Gastrocnemius medialis (tissue), 4 donors: ENCODE measurements at regions not wholly inside any gene's neighbourhood (a gene's known extent, or its start where the extent isn't known, plus 50 kb on each side); places are given as distances from the start of the nearest gene placed in this dataset.
"Not testable (repeated sequence)": the region's sequence is repeated elsewhere in the genome, so short reads cannot be mapped to it uniquely, and the experiment has no call there.

Experiments used
- ATAC-seq, 2 donors: fragments of 150-250 bp; one replicate each; pipeline ENCODE4 v1.9.1; 2016
- DNase-seq, 2 donors: peaks; one replicate each; pipeline ENCODE4 v3.0.0-alpha.2; 2019
- H3K27ac ChIP-seq, 4 donors: fragments of 200-600 bp; sonication (generic); 1 replicate in 1 of 4; 2 replicates in 3 of 4; pipeline ENCODE4 v1.5.1; 2016 to 2018; ENCODE audit warnings: mild to moderate bottlenecking in 2 of 4, moderate library complexity in 1 of 4
- H3K27me3 ChIP-seq, 3 donors: fragments of 200-600 bp; sonication (generic) in 2 of 3; 1 replicate in 1 of 3; 2 replicates in 2 of 3; pipeline versions ENCODE4 v1.5.1 to v1.6.0; 2016 to 2019; ENCODE audit warnings: mild to moderate bottlenecking in 1 of 3, moderate library complexity in 1 of 3
- H3K36me3 ChIP-seq, 2 donors: fragments of 200-600 bp; sonication (generic) in 1 of 2; one replicate each; pipeline ENCODE4 v1.5.1; 2017 to 2018
- H3K4me1 ChIP-seq, 2 donors: fragments of 200-600 bp; sonication (generic) in 1 of 2; one replicate each; pipeline ENCODE4 v1.5.1; 2016 to 2017; ENCODE audit warnings: mild to moderate bottlenecking in 2 of 2
- H3K4me3 ChIP-seq, 4 donors: fragments of 200-600 bp; sonication (generic) in 3 of 4; 1 replicate in 1 of 4; 2 replicates in 3 of 4; pipeline ENCODE4 v1.5.1; 2016 to 2019; ENCODE audit warnings: mild to moderate bottlenecking in 2 of 4
- H3K9me3 ChIP-seq, 3 donors: fragments of 200-600 bp; sonication (generic) in 2 of 3; 1 replicate in 1 of 3; 2 replicates in 2 of 3; pipeline ENCODE4 v1.5.1; 2016 to 2019
- CTCF ChIP-seq, 5 experiments: fragments of 450-650 bp in 3 of 5; fragments of 200-600 bp in 2 of 5; sonication (generic) in 2 of 5; IDR thresholded peaks in 4 of 5; conservative IDR thresholded peaks in 1 of 5; 1 replicate in 4 of 5; 2 replicates in 1 of 5; pipeline ENCODE4 v1.5.1; 2016 to 2019; ENCODE audit warnings: antibody characterized with exemption in 5 of 5, mild to moderate bottlenecking in 3 of 5, moderate library complexity in 3 of 5
- POLR2A ChIP-seq, 2 donors: fragments of 450-650 bp; IDR thresholded peaks; one replicate each; pipeline ENCODE4 v1.6.1; 2017; ENCODE audit warnings: antibody characterized with exemption in 2 of 2, mild to moderate bottlenecking in 2 of 2, moderate library complexity in 2 of 2
- in situ Hi-C, 4 donors: fragments of 200-750 bp; cut with MboI; loops; one replicate each; pipeline versions ENCODE4 v1.15.0 to v1.8.0; 2017; ENCODE audit warnings: low sequenced_read_pairs in 4 of 4
- intact Hi-C: fragments of 100-400 bp; cut with DNase I; formaldehyde crosslinking; loops from one replicate; pipeline ENCODE4 v1.15.1; 2023; ENCODE audit warnings: low total_unique reads

GRCh38 chr3:152688313-152688712, 146.6 kb upstream of the P2RY1 start:
- intact Hi-C loops (no loop called here), in situ Hi-C loops (no loop called here)
- TF ChIP-seq POLR2A (IDR thresholded peaks at IDR 0.05), result no peak
- no peak for TF ChIP-seq CTCF (IDR thresholded peaks at IDR 0.05 in 4 of 5, conservative IDR thresholded peaks at IDR 0.05 in 1 of 5)
- H3K27ac ChIP-seq, result no peak overlapping the region
- ATAC-seq (no peak), DNase-seq (no peak)
- H3K36me3 ChIP-seq, result no peaks in the 10 kb centered on the region
- no peak overlapping the region for H3K4me3 ChIP-seq
- no peaks in the 10 kb centered on the region for H3K4me1 ChIP-seq
- no peaks in the 10 kb centered on the region for H3K9me3 ChIP-seq
- no peaks in the 10 kb centered on the region for H3K27me3 ChIP-seq

DNA sequence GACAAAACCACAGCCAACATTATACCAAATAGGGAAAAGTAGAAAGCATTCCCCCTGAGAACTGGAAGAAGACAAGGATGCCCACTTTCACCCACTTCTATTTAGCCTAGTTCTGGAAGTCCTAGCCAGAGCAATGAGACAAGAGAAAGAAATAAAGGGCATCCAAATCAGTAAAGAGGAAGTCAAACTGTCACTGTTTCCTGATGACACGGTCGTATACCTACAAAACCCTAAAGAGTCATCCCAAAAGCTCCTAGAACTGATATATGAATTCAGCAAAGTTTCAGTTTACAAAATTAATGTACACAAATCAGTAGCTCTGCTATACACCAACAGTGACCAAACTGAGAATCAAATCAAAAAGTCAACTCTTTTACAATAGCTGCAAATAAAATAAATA, 142.6 kb upstream of the P2RY1 start:
- H3K4me1 ChIP-seq, H3K27ac ChIP-seq, DNase-seq, H3K4me3 ChIP-seq, intact Hi-C loops, H3K27me3 ChIP-seq, H3K9me3 ChIP-seq, in situ Hi-C loops, ATAC-seq, H3K36me3 ChIP-seq: not testable (repeated sequence)

DNA sequence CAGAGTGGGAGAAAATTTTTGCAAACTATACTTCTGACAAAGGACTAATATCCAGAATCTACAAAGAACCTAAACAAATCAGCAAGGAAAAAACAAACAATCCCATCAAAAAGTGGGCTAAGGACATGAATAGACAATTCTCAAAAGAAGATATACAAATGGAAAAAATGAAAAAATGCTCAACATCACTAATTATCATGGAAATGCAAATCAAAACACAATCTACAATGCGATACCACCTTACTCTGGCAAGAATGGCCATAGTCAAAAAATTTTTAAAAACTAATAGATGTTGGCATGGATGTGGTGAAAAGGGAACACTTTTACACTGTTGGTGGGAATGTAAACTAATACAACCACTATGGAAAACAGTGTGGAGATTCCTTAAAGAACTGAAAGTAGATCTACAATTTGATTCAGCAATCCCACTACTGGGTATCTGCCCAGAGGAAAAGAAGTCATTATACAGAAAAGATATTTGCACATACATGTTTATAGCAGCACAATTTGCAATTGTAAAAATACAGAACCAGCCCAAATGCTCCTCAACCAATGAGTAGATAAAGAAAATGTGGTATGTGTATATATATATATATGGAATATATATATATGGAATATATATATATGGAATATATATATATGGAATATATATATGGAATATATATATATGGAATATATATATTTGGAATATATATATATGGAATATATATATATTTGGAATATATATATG, 141.2 kb upstream of the P2RY1 start:
- H3K27me3 ChIP-seq, DNase-seq, ATAC-seq, H3K9me3 ChIP-seq, H3K4me1 ChIP-seq, H3K4me3 ChIP-seq, intact Hi-C loops, H3K27ac ChIP-seq, in situ Hi-C loops, H3K36me3 ChIP-seq: not testable (repeated sequence)

DNA sequence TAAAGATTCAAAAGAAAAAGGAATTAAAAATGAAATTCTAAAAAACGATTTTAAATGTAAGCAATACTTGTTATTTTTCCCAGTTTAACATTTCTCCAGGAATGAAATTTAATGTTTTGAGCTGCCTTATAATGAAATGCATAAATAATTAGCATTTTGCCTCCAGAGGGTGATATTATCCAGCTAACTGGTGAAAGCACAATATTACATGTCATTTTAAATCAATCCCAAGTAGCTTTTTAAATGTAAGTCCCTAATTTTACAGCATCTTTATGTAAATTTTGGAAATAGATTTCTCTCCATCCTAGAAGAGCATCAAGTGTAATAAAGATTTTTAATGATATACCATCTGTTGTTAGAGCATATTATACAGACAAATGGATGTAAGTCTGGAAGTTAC, 139.1 kb upstream of the P2RY1 start:
- H3K4me3 ChIP-seq, result no peak overlapping the region
- H3K27me3 ChIP-seq, result no peaks in the 10 kb centered on the region
- intact Hi-C loops (no loop called here), in situ Hi-C loops (no loop called here)
- no peaks in the 10 kb centered on the region for H3K4me1 ChIP-seq
- H3K9me3 ChIP-seq, result no peaks in the 10 kb centered on the region
- ATAC-seq, result no peak
- no peak overlapping the region for H3K27ac ChIP-seq
- no peak for DNase-seq
- no peaks in the 10 kb centered on the region for H3K36me3 ChIP-seq
- TF ChIP-seq POLR2A (IDR thresholded peaks at IDR 0.05) (no peak), CTCF (IDR thresholded peaks at IDR 0.05 in 4 of 5, conservative IDR thresholded peaks at IDR 0.05 in 1 of 5) (no peak)

DNA sequence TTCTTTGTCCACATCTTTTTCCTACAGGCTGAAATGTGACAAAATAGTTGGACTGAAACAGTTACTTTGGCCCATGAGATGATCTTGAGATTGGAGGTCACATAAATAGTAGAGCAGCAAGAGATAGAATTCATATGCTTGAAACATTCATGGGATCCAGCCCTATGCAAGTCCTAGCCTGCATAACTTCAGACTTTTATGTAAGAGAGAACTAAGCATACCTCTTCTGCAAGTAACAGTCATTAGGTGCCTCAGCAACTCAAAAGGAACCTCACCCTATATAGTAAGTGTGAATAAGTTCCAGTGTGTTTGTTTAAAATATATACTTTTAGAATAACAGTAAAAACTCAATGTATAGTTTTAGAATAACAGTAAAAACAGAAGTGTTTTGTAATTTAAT, 138.0 kb upstream of the P2RY1 start:
- no peaks in the 10 kb centered on the region for H3K9me3 ChIP-seq
- ATAC-seq, result no peak
- no peak overlapping the region for H3K4me3 ChIP-seq
- DNase-seq, result no peak
- in situ Hi-C loops (no loop called here), intact Hi-C loops (no loop called here)
- no peaks in the 10 kb centered on the region for H3K4me1 ChIP-seq
- H3K27me3 ChIP-seq, result no peaks in the 10 kb centered on the region
- TF ChIP-seq CTCF (IDR thresholded peaks at IDR 0.05 in 4 of 5, conservative IDR thresholded peaks at IDR 0.05 in 1 of 5) (no peak), POLR2A (IDR thresholded peaks at IDR 0.05) (no peak)
- H3K27ac ChIP-seq, result no peak overlapping the region
- no peaks in the 10 kb centered on the region for H3K36me3 ChIP-seq
